ENCODE measurements at regions not wholly inside any gene's neighbourhood (a gene's known extent, or its start where the extent isn't known, plus 50 kb on each side); places are given as distances from the start of the nearest gene placed in this dataset. TPM values are rescaled to one million over a fixed set of nuclear protein-coding genes. Genes with fewer than 3 reads are reported as not detected.

DNA sequence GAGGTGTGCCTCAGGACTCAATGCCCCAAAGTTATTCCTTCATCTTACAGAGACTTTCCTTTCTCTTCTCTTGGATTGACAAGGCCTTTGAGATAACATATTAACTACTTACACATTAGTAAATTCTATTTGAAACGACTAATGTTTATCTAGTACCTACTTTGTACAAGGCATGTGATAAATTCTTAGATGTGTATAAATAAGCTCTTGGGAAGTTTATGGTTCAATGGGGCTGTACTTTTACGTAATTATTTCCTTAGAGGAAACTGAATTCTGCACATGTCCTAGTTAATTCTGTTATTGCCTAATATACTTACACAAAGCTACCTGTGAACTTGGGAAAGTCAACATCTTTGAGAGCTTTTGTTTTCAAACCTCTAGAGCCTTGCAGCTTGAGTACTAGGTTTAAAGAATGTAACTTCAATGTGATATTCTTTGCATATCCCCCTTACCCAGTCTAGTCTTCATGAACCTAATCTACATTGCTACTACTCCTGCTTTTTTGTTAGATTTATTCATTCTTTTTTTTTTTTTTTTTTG is 58.5 kb upstream of the RAP2B start:
- H3K79me2 ChIP-seq (ENCODE audit: low read depth), result no peaks in the 10 kb centered on the region
- H3K4me3 ChIP-seq, result no peak overlapping the region
- H2AFZ ChIP-seq (replicated peaks), result no peak overlapping the region
- no peaks in the 10 kb centered on the region for H3K27me3 ChIP-seq
- no peaks in the 10 kb centered on the region for H3K36me3 ChIP-seq
- no peaks in the 10 kb centered on the region for H3K9me3 ChIP-seq (ENCODE audit: low read depth)
- H4K20me1 ChIP-seq (ENCODE audit: low read depth), result no peaks in the 10 kb centered on the region
- Mint-ChIP-seq H3K27me3 (ENCODE audit: insufficient read depth, low read depth) (no peaks in the 10 kb centered on the region), H3K4me1 (no peaks in the 10 kb centered on the region), H3K36me3 (no peaks in the 10 kb centered on the region), H3K27ac (no peak overlapping the region), H3K9me3 (no peaks in the 10 kb centered on the region), H3K4me3 (no peak overlapping the region)
- H3F3A ChIP-seq (ENCODE audit: low read depth), result no peaks in the 10 kb centered on the region
- no peaks in the 10 kb centered on the region for H3K4me1 ChIP-seq
- no peak overlapping the region for H3K9ac ChIP-seq
- no peak for TF ChIP-seq EZH2 (IDR thresholded peaks at IDR 0.05)
- TF ChIP-seq, protein P1, sequence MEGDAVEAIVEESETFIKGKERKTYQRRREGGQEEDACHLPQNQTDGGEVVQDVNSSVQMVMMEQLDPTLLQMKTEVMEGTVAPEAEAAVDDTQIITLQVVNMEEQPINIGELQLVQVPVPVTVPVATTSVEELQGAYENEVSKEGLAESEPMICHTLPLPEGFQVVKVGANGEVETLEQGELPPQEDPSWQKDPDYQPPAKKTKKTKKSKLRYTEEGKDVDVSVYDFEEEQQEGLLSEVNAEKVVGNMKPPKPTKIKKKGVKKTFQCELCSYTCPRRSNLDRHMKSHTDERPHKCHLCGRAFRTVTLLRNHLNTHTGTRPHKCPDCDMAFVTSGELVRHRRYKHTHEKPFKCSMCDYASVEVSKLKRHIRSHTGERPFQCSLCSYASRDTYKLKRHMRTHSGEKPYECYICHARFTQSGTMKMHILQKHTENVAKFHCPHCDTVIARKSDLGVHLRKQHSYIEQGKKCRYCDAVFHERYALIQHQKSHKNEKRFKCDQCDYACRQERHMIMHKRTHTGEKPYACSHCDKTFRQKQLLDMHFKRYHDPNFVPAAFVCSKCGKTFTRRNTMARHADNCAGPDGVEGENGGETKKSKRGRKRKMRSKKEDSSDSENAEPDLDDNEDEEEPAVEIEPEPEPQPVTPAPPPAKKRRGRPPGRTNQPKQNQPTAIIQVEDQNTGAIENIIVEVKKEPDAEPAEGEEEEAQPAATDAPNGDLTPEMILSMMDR (IDR thresholded peaks at IDR 0.05), result no peak
- TF ChIP-seq EZH2phosphoT487 (IDR thresholded peaks at IDR 0.05), result no peak
- DNase-seq (ENCODE audit: low spot score), result no peak
- no peak overlapping the region for H3K27ac ChIP-seq
- no peak overlapping the region for H3K4me2 ChIP-seq

GRCh38 chr3:153110041-153110440 is 52.0 kb upstream of the RAP2B start:
- Histone ChIP-seq H3K9ac (no peak overlapping the region), H2AFZ (replicated peaks) (no peak overlapping the region), H3K27ac (no peak overlapping the region), H4K20me1 (ENCODE audit: low read depth) (no peaks in the 10 kb centered on the region), H3F3A (ENCODE audit: low read depth) (no peaks in the 10 kb centered on the region), H3K4me1 (no peaks in the 10 kb centered on the region), H3K9me3 (ENCODE audit: low read depth) (no peaks in the 10 kb centered on the region), H3K4me3 (no peak overlapping the region), H3K27me3 (no peaks in the 10 kb centered on the region), H3K79me2 (ENCODE audit: low read depth) (no peaks in the 10 kb centered on the region), H3K4me2 (no peak overlapping the region), H3K36me3 (no peaks in the 10 kb centered on the region)
- TF ChIP-seq, protein P1 (IDR thresholded peaks at IDR 0.05), result no peak
- TF ChIP-seq EZH2 (IDR thresholded peaks at IDR 0.05), result no peak
- TF ChIP-seq EZH2phosphoT487 (IDR thresholded peaks at IDR 0.05), result no peak
- H3K27ac Mint-ChIP-seq, result no peak overlapping the region
- H3K36me3 Mint-ChIP-seq, result no peaks in the 10 kb centered on the region
- no peaks in the 10 kb centered on the region for H3K4me1 Mint-ChIP-seq
- no peak for DNase-seq (ENCODE audit: low spot score)
- no peaks in the 10 kb centered on the region for H3K9me3 Mint-ChIP-seq
- no peaks in the 10 kb centered on the region for H3K27me3 Mint-ChIP-seq (ENCODE audit: insufficient read depth, low read depth)
- H3K4me3 Mint-ChIP-seq, result no peak overlapping the region

DNA sequence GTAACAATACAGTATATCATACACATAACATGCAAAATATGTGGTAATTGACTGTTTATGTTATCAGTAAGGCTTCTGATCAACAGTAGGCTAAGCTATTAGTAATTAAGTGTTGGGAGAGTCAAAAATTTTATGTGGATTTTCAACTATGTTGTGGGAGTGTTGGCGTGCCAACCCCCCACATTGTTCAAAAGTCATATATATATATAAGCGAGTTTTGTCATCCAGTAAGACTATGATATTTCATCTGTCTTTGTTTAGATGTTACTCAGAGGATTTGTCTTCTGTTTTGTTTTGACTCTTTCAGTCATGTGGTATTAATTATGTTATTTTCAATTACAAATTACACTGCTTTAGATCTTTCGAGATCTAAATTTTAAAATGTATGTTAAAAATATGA is 51.0 kb upstream of the RAP2B start:
- Histone ChIP-seq H3K9ac (no peak overlapping the region), H3K9me3 (ENCODE audit: low read depth) (no peaks in the 10 kb centered on the region), H3K79me2 (ENCODE audit: low read depth) (no peaks in the 10 kb centered on the region), H3F3A (ENCODE audit: low read depth) (no peaks in the 10 kb centered on the region), H3K36me3 (no peaks in the 10 kb centered on the region), H3K27me3 (no peaks in the 10 kb centered on the region), H2AFZ (replicated peaks) (no peak overlapping the region), H3K4me1 (no peaks in the 10 kb centered on the region), H3K27ac (no peak overlapping the region), H3K4me3 (no peak overlapping the region), H4K20me1 (ENCODE audit: low read depth) (no peaks in the 10 kb centered on the region), H3K4me2 (no peak overlapping the region)
- H3K27ac Mint-ChIP-seq, result no peak overlapping the region
- no peaks in the 10 kb centered on the region for H3K9me3 Mint-ChIP-seq
- TF ChIP-seq EZH2phosphoT487 (IDR thresholded peaks at IDR 0.05) (no peak), EZH2 (IDR thresholded peaks at IDR 0.05) (no peak)
- TF ChIP-seq, protein P1 (IDR thresholded peaks at IDR 0.05), result no peak
- no peak overlapping the region for H3K4me3 Mint-ChIP-seq
- H3K4me1 Mint-ChIP-seq, result no peaks in the 10 kb centered on the region
- no peaks in the 10 kb centered on the region for H3K36me3 Mint-ChIP-seq
- no peak for DNase-seq (ENCODE audit: low spot score)
- no peaks in the 10 kb centered on the region for H3K27me3 Mint-ChIP-seq (ENCODE audit: insufficient read depth, low read depth)

Small RNA genes in the stretch of these regions (small RNA-seq; reads per million reads assigned to genes)
- gene HMGN2P13, result not detected
